ENCODE measurements at regions not wholly inside any gene's neighbourhood (a gene's known extent, or its start where the extent isn't known, plus 50 kb on each side); places are given as distances from the start of the nearest gene placed in this dataset.

DNA sequence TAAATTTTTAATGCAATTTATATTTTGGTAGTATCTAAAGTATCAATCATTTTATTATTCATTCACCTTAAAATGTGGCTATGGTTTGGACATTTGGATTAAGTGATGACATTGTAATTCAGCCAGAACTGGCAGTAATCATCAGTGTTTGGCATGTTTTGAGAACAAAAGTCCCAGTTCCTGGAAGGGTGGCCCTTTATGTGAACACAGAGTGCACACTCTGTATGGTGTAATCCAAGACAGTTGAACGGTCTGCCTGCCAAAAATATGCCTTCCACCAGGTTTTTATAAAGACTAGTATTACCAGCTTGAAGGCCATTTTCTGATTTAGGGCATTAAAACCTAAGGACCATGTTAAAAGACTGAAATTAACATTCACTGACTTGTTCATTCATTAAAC lies 448.7 kb downstream of the LTN1 start:
- no peak for DNase-seq (ENCODE audit: unreplicated experiment)
- Mint-ChIP-seq H3K4me3 (ENCODE audit: unreplicated experiment) (no peak overlapping the region), H3K36me3 (ENCODE audit: insufficient read depth, unreplicated experiment) (no peaks in the 10 kb centered on the region), H3K27me3 (ENCODE audit: insufficient read depth, unreplicated experiment) (no peaks in the 10 kb centered on the region), H3K27ac (ENCODE audit: low read depth, unreplicated experiment) (no peak overlapping the region), H3K4me1 (ENCODE audit: insufficient read depth, unreplicated experiment) (peaks cover 18% of the 10 kb centered on the region), H3K9me3 (ENCODE audit: unreplicated experiment) (no peaks in the 10 kb centered on the region)
- ChIA-PET POLR2A (no interaction called here), CTCF (no interaction called here)
- intact Hi-C loops (cut with micrococcal nuclease) = no loop called here
- BruUV-seq (replicated peaks) = no TSS peak
- TF ChIP-seq, protein P1, sequence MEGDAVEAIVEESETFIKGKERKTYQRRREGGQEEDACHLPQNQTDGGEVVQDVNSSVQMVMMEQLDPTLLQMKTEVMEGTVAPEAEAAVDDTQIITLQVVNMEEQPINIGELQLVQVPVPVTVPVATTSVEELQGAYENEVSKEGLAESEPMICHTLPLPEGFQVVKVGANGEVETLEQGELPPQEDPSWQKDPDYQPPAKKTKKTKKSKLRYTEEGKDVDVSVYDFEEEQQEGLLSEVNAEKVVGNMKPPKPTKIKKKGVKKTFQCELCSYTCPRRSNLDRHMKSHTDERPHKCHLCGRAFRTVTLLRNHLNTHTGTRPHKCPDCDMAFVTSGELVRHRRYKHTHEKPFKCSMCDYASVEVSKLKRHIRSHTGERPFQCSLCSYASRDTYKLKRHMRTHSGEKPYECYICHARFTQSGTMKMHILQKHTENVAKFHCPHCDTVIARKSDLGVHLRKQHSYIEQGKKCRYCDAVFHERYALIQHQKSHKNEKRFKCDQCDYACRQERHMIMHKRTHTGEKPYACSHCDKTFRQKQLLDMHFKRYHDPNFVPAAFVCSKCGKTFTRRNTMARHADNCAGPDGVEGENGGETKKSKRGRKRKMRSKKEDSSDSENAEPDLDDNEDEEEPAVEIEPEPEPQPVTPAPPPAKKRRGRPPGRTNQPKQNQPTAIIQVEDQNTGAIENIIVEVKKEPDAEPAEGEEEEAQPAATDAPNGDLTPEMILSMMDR (IDR thresholded peaks at IDR 0.05; ENCODE audit: unreplicated experiment) = no peak

DNA sequence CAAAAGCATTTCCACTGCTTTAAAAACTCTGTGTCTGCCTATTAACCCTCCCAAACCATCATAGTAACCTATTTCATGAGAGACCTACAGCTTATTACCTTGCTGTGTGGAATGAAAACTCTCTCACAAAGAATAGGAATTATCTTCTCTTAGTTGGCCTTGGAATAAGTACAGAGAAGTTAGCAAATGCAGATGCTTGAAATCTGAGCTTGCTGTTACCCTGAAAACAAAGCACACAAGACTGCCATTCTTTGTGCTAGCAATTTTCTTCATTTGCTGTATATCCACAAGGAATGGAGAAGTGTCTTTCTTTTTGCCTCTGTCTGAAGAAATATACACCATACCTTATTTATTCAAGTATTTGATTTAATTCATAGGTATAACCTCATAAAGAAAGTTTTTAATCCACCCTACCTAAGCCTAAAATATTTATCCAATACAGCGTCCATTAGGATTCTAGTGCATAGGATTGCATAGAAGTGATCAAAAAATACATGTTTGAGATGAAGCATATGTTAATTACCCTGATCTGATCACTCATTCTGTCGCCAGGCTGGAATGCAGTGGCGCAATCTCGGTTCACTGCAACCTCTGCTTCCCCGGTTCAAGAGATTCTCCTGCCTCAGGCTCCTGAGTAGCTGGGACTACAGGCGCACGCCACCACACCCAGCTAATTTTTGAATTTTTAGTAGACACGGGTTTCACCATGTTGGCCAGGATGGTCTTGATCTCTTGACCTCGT lies 451.1 kb downstream of the LTN1 start:
- POLR2A ChIA-PET = interaction anchor here (1.2 to 1.6 kb wide), 2 partner anchors 10 to 19 kb away, joined by 3 to 4 read pairs; no protein-coding TSS in a partner anchor
- intact Hi-C loops (cut with micrococcal nuclease) = no loop called here
- no peak for DNase-seq (ENCODE audit: unreplicated experiment)
- Mint-ChIP-seq H3K9me3 (ENCODE audit: unreplicated experiment) (no peaks in the 10 kb centered on the region), H3K27ac (ENCODE audit: low read depth, unreplicated experiment) (no peak overlapping the region), H3K36me3 (ENCODE audit: insufficient read depth, unreplicated experiment) (no peaks in the 10 kb centered on the region), H3K4me1 (ENCODE audit: insufficient read depth, unreplicated experiment) (peaks cover 26% of the 10 kb centered on the region), H3K27me3 (ENCODE audit: insufficient read depth, unreplicated experiment) (no peaks in the 10 kb centered on the region), H3K4me3 (ENCODE audit: unreplicated experiment) (no peak overlapping the region)
- no TSS peak for BruUV-seq (replicated peaks)
- CTCF ChIA-PET = interaction anchor here (1.0 to 1.7 kb wide), 3 partner anchors 8 to 204 kb away, joined by 3 to 6 read pairs (median 3); no protein-coding TSS in a partner anchor
- TF ChIP-seq, protein P1 (IDR thresholded peaks at IDR 0.05; ENCODE audit: unreplicated experiment) = no peak

GRCh38 chr21:28540514-28540913 lies 452.2 kb downstream of the LTN1 start:
- BruUV-seq (replicated peaks) = no TSS peak
- ChIA-PET POLR2A (interaction anchor here (0.7 to 1.6 kb wide), 2 partner anchors 9 to 10 kb away, joined by 3 read pairs; no protein-coding TSS in a partner anchor), CTCF (interaction anchor here (0.6 to 1.1 kb wide), 4 partner anchors 177 to 926 kb away, joined by 3 read pairs; no protein-coding TSS in a partner anchor)
- intact Hi-C loops (cut with micrococcal nuclease) = no loop called here
- TF ChIP-seq, protein P1 (IDR thresholded peaks at IDR 0.05; ENCODE audit: unreplicated experiment) = no peak
- no peaks in the 10 kb centered on the region for H3K36me3 Mint-ChIP-seq (ENCODE audit: insufficient read depth, unreplicated experiment)
- H3K4me1 Mint-ChIP-seq (ENCODE audit: insufficient read depth, unreplicated experiment) = peaks cover 26% of the 10 kb centered on the region
- DNase-seq (ENCODE audit: unreplicated experiment) = no peak
- H3K4me3 Mint-ChIP-seq (ENCODE audit: unreplicated experiment) = no peak overlapping the region
- no peak overlapping the region for H3K27ac Mint-ChIP-seq (ENCODE audit: low read depth, unreplicated experiment)
- no peaks in the 10 kb centered on the region for H3K27me3 Mint-ChIP-seq (ENCODE audit: insufficient read depth, unreplicated experiment)
- H3K9me3 Mint-ChIP-seq (ENCODE audit: unreplicated experiment) = no peaks in the 10 kb centered on the region

- peak overlapping the region; percentile 65 for H3K27ac Mint-ChIP-seq (ENCODE audit: low read depth, unreplicated experiment)
- no peaks in the 10 kb centered on the region for H3K9me3 Mint-ChIP-seq (ENCODE audit: unreplicated experiment)
- POLR2A ChIA-PET = interaction anchor here (1.6 kb wide), 1 partner anchor 8 kb away, joined by 3 read pairs; no protein-coding TSS in a partner anchor
- no peak for DNase-seq (ENCODE audit: unreplicated experiment)
- CTCF ChIA-PET = no interaction called here
- TF ChIP-seq, protein P1 (IDR thresholded peaks at IDR 0.05; ENCODE audit: unreplicated experiment) = no peak
- intact Hi-C loops (cut with micrococcal nuclease) = no loop called here
- no peaks in the 10 kb centered on the region for H3K36me3 Mint-ChIP-seq (ENCODE audit: insufficient read depth, unreplicated experiment)
- BruUV-seq (replicated peaks) = no TSS peak
- H3K27me3 Mint-ChIP-seq (ENCODE audit: insufficient read depth, unreplicated experiment) = no peaks in the 10 kb centered on the region
- H3K4me3 Mint-ChIP-seq (ENCODE audit: unreplicated experiment) = no peak overlapping the region
- H3K4me1 Mint-ChIP-seq (ENCODE audit: insufficient read depth, unreplicated experiment) = peaks cover 26% of the 10 kb centered on the region
These were observed 453.1 kb downstream of the LTN1 start for GRCh38 chr21:28539623-28539988.

Measured in MCF 10A (cell line).